Parathyroid adenoma (tissue), 2 donors: ENCODE measurements at regions not wholly inside any gene's neighbourhood (a gene's known extent, or its start where the extent isn't known, plus 50 kb on each side); places are given as distances from the start of the nearest gene placed in this dataset.

Experiments
- H2AFZ ChIP-seq: fragments of 300-600 bp; sonication (generic); one replicate; pipeline ENCODE4 v1.7.0; 2017; ENCODE audit warnings: antibody characterized with exemption, mild to moderate bottlenecking
- H3K27ac ChIP-seq: fragments of 300-600 bp; sonication (generic); one replicate; pipeline ENCODE4 v1.7.0; 2017
- H3K27me3 ChIP-seq: fragments of 300-600 bp; sonication (generic); one replicate; pipeline ENCODE4 v1.7.0; 2017; ENCODE audit warnings: low read length; ENCODE audit not compliant: control insufficient read depth, insufficient read depth
- H3K36me3 ChIP-seq: fragments of 300-600 bp; sonication (generic); one replicate; pipeline ENCODE4 v1.7.0; 2017; ENCODE audit warnings: low read length; ENCODE audit not compliant: control insufficient read depth, insufficient read depth
- H3K4me1 ChIP-seq: fragments of 300-600 bp; sonication (generic); one replicate; pipeline ENCODE4 v1.7.0; 2017; ENCODE audit warnings: control low read depth
- H3K4me2 ChIP-seq: fragments of 300-600 bp; sonication (generic); one replicate; pipeline ENCODE4 v1.7.0; 2017; ENCODE audit warnings: low read length
- H3K4me3 ChIP-seq: fragments of 300-600 bp; sonication (generic); one replicate; pipeline ENCODE4 v1.7.0; 2017; ENCODE audit warnings: low read depth, low read length
- H3K79me2 ChIP-seq: fragments of 300-600 bp; sonication (generic); one replicate; pipeline ENCODE4 v1.7.0; 2017; ENCODE audit warnings: control low read depth
- H3K9ac ChIP-seq: fragments of 300-600 bp; sonication (generic); one replicate; pipeline ENCODE4 v1.7.0; 2017; ENCODE audit warnings: mild to moderate bottlenecking
- H3K9me3 ChIP-seq: fragments of 300-600 bp; sonication (generic); one replicate; pipeline ENCODE4 v1.7.0; 2017; ENCODE audit warnings: low read length; ENCODE audit not compliant: control insufficient read depth
- CTCF ChIP-seq: fragments of 300-600 bp; sonication (generic); IDR thresholded peaks from one replicate; pipeline ENCODE4 v1.7.0; 2017; ENCODE audit warnings: antibody characterized with exemption, mild to moderate bottlenecking
- donor health status: primary hyperparathyroidism.

- Histone ChIP-seq H3K4me1 (no peaks in the 10 kb centered on the region), H3K9ac (no peak overlapping the region), H3K4me2 (no peak overlapping the region), H3K4me3 (no peak overlapping the region), H3K36me3 (no peaks in the 10 kb centered on the region), H3K9me3 (no peaks in the 10 kb centered on the region), H2AFZ (no peak overlapping the region), H3K27ac (no peak overlapping the region), H3K79me2 (no peaks in the 10 kb centered on the region), H3K27me3 (no peaks in the 10 kb centered on the region)
- TF ChIP-seq CTCF = no peak
Observed at GRCh38 chr4:90007494-90008167, 113.0 kb downstream of the MMRN1 start.

- Histone ChIP-seq H3K36me3 (no peaks in the 10 kb centered on the region), H3K9ac (no peak overlapping the region), H3K4me3 (no peak overlapping the region), H3K79me2 (no peaks in the 10 kb centered on the region), H2AFZ (no peak overlapping the region), H3K27me3 (no peaks in the 10 kb centered on the region), H3K4me1 (no peaks in the 10 kb centered on the region), H3K4me2 (no peak overlapping the region), H3K9me3 (no peaks in the 10 kb centered on the region), H3K27ac (no peak overlapping the region)
- TF ChIP-seq CTCF = no peak
Observed at GRCh38 chr4:90012918-90013317, 114.3 kb upstream of the CCSER1 start.

- TF ChIP-seq CTCF = no peak
- Histone ChIP-seq H3K79me2 (no peaks in the 10 kb centered on the region), H3K27me3 (no peaks in the 10 kb centered on the region)
Observed at GRCh38 chr4:90024519-90024918, 102.7 kb upstream of the CCSER1 start.

GRCh38 chr4:90025248-90025647 lies 101.9 kb upstream of the CCSER1 start:
- H3K27me3 ChIP-seq = no peaks in the 10 kb centered on the region
- no peak for TF ChIP-seq CTCF
- H3K9ac ChIP-seq = no peak overlapping the region
- no peak overlapping the region for H3K4me3 ChIP-seq
- no peaks in the 10 kb centered on the region for H3K79me2 ChIP-seq
- H3K36me3 ChIP-seq = no peaks in the 10 kb centered on the region
- H3K4me2 ChIP-seq = no peak overlapping the region
- H3K4me1 ChIP-seq = no peaks in the 10 kb centered on the region
- no peak overlapping the region for H2AFZ ChIP-seq
- H3K27ac ChIP-seq = no peak overlapping the region
- H3K9me3 ChIP-seq = no peaks in the 10 kb centered on the region

More at GRCh38 chr4:90024519-90024918, 102.7 kb upstream of the CCSER1 start:
- no peak overlapping the region for H3K27ac ChIP-seq
- H3K9me3 ChIP-seq = no peaks in the 10 kb centered on the region
- no peak overlapping the region for H3K4me3 ChIP-seq
- H3K9ac ChIP-seq = no peak overlapping the region
- no peaks in the 10 kb centered on the region for H3K4me1 ChIP-seq
- H3K36me3 ChIP-seq = no peaks in the 10 kb centered on the region
- no peak overlapping the region for H2AFZ ChIP-seq
- no peak overlapping the region for H3K4me2 ChIP-seq

GRCh38 chr4:90027565-90027964 lies 99.6 kb upstream of the CCSER1 start:
- no peak overlapping the region for H3K9ac ChIP-seq
- no peak for TF ChIP-seq CTCF
- H3K36me3 ChIP-seq = no peaks in the 10 kb centered on the region
- H2AFZ ChIP-seq = no peak overlapping the region
- no peaks in the 10 kb centered on the region for H3K9me3 ChIP-seq
- H3K27ac ChIP-seq = no peak overlapping the region
- H3K4me1 ChIP-seq = no peaks in the 10 kb centered on the region
- H3K79me2 ChIP-seq = no peaks in the 10 kb centered on the region
- H3K4me3 ChIP-seq = no peak overlapping the region
- H3K27me3 ChIP-seq = no peaks in the 10 kb centered on the region
- no peak overlapping the region for H3K4me2 ChIP-seq
